GM18858 (cell line): ENCODE measurements at regions not wholly inside any gene's neighbourhood (a gene's known extent, or its start where the extent isn't known, plus 50 kb on each side); places are given as distances from the start of the nearest gene placed in this dataset.

Experiments used
- ATAC-seq: cut with Tn5 transposase; IDR thresholded peaks from one replicate; pipeline ENCODE4 v1.9.1; 2021; ENCODE audit not compliant: unreplicated experiment

DNA sequence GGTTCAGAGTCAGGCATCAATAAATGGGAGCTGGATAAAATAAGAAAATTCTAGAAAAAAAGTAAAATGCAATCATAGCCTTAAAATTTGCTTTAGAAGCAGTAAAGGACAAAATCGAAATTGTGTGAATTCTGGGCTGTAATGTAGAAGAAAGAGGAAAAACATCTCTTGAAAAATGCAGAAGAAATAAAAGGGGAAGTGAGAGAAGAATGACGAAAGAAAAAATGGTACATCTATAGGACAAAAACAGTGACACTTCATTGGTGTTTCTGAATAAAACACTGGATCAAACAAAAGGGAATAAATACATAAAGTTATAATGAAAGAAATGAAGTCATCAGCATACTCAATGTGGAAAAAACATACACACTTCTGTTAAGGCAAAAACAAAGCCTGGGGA, 642.3 kb downstream of the ACTL7B start:
- no peak for ATAC-seq

DNA sequence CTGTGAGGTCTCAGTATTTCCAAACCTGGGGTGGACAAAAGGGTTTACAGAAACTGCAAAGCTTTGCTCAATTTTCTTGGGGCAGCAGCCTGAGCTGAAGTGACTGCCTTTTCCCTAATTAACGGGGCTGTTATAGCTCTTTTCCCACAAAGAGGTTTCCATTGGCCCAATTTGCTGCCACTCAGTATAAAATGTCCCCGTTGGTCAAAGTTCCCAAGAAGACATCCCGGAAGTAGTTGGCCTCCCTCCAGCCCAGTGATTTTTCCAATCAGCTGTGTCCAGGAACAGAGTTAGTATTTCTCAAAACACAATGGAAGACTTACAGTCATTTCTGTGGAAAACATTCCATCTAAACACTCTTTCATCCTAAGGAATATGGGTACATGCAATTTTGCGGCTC, 643.6 kb downstream of the ACTL7B start:
- ATAC-seq: no peak

DNA sequence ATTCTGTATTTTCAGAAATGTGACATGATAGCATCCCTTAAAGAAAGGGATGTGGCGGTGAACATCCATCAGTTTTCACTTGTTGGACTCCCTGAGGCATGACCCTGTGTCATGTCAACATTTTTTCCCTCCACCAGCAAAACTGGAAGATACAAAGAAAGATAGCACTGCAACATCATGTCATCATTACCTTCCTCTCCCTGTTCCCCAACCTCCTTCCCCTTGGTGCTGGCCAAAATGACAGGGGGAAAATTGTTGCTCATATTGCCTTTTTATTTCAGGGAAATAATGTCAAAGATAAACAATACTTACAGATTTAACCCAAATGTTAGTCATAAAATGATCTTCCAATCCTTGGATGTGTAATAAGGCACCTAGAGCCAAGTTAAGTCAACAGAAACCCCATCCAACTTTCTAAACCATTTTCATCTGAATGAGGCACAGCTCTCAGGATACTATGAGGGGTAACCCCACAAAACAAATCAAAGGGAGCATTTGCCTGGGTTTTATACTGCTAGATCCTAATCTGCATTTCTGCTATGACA, 644.3 kb downstream of the ACTL7B start:
- no peak for ATAC-seq

DNA sequence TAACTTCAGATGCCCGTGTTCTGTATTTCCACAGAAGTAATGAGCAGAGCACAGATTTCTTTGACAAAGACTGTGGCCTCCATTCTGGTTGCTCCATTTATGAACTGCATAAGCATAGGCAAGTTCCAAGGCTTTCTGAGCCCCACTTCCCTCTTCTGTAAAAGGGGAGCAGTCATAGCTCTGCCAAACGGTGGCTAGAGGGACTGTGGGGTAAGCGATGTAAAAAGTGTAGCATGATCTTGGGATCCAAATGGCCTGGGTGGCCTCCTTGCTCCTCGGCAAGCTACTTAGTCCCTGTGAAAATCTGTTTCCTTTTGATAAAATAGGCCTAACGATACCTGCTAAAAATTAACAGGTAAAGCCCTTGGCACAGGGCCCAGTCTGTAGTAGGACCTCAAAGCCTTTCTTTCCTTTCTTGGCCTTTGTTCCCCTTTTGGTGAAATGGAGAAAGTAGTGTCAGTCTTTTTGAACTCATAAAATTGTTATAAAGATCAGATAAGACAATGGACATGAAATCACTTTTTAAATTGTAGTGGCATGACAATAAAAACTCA, 646.6 kb downstream of the ACTL7B start:
- ATAC-seq: no peak

DNA sequence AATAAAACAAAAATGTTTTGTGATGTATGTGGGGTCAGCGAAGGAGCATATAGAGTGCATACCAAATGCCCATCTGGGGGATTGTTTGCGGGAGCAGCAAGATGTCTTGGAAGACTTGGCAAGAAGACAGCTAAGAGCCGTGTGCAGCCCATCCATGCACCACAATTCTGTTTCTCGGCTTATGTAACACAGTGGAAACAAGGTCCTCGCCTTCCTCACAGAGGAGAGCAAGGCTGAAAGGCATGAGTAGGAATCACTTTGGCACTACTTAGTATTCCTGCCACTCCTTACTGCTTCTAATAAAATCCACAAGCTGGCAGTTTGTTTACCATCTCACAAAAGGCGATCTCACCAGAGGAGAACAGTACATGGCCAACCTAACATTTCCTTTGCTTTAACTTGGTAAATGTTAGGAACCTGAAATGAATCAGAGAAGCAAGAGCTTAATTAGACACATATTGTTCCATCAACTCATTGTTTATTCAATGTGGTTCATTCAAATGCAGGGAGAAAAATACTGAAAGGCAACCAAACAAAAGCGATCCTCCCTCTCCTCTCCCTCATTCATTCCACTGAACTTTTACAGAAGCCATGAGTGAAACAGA, 648.1 kb downstream of the ACTL7B start:
- ATAC-seq: no peak

DNA sequence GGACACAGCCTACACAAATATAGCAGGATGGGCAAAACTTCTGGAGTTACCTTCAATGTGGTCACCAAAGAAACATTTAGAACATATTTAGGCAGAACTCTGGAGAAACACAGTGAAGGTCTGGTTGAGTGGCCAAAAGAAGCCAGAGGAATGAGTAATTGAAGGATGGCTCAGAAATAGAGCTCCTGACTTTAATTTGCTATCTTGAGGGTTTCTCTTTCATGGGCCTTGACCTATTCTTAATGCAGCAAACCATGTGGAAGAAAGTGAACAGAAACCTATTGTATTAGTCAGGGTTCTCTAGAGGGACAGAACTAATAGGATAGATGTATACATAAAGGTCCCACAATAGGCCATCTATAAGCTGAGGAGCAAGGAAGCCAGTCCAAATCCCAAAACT, 650.5 kb downstream of the ACTL7B start:
- no peak for ATAC-seq

DNA sequence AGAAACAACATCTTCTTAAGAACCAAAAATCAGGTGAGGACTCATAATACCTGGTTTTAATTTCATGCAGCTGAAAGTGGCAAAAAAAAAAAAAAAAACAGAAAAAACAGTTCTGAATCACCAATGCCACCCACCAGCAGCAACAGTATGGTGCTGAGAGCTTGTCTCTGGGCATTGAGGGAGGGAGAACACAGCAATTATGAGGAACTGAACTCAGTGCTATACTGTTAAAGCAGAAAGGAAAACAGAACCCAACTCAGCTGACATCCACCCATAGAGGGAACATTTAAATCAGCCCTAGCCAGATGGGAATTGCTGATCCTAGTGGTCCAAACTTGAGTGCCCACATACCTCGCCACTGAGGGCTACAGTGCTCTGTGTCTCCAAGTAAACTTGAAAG, 657.9 kb downstream of the ACTL7B start:
- no peak for ATAC-seq

DNA sequence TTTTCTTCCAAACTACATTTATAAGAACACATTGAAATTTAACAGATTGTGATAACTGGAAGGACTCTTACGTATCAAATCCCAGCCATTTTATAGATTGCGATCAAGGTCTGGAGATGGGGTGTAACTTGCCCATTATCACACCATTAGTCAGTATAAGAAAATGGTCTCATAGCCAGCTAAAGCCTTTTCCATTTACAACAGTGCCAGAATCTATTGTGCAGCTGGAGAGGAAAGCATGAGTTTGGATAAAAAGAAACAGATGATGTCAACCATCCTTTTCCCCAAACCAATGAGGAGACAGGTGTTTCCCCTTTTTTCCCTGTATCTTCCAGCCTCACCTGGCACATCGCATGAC, 658.8 kb downstream of the ACTL7B start:
- no peak for ATAC-seq

DNA sequence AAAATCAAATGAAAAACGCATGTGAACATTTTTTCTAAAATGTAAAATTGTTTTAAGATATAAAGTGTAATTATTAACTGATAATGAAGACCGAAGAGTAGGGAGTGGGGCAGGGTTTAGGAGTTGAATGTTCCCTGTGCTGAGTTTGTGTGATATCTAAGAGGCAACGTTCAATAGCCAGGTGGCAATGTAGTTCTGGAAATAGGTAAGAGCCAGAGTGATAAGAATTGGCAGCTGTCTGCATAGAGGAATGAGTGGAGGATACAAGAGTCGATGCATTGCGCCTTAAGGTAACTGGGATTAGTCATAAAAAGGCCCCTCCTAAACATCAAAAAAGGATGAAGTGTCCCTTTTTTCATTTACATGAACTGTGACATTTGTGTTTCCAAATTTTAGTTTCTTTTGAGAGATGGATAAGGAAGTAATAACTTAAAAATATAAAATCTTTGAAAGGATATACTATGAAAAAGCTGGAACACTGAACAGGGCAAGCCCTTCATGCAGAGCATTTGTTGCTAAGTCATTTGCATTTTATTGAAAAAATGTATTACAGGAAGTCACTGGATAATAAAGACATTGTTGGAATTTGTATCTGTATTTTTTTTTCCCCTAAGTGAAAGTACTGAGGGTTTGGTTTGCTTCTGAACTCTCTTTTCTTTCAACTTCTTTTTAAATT, 659.3 kb downstream of the ACTL7B start:
- ATAC-seq: no peak

DNA sequence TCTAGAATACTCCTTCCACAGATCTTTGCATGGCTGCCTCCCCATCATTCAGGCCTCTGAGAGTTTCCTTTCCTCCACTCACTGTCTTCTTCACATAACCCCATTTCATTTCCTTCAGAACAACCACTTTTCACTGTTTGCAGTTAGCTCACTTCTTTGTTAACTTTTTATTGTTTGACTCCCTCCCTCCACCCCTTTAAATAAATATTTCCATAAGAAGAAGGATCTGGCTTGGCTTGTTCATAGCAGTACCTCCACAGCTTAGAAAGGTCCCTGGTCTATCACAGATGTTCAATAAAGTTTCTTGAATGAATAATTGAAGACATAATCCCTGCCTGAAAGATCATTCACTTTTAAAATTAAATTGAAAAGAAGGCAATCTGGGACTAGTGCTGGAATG, 661.6 kb downstream of the ACTL7B start:
- ATAC-seq: no peak

DNA sequence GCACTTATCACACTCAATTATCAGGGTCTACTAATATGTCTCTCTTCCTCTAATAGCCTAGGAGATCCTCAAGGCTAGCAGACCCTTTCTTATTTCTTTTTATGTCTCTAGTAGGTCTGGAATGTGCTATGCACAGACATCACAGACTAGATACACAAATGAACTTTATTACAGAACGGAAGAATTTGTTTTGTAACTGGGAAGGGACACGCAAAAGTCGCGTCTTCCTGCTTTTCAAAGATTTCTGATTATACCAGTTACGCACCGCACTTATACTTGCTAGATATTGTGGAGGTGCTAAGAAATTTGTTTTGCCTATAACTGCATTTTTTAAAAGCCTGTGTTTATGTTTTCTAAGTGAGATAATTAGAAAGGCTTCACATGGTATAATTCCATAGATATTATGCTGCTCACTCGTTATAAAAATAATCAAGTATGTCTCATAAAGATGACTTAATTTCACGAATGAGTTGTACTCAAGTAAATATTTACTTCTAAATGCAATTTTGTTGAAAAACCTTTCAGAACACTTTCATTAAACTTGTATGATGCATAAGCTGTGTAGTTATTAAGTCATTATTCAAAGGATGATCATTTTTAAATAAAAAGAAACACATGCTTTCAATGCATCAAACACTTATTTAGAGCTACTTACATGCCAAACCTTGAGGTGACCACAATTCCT, 662.6 kb downstream of the ACTL7B start:
- no peak for ATAC-seq

DNA sequence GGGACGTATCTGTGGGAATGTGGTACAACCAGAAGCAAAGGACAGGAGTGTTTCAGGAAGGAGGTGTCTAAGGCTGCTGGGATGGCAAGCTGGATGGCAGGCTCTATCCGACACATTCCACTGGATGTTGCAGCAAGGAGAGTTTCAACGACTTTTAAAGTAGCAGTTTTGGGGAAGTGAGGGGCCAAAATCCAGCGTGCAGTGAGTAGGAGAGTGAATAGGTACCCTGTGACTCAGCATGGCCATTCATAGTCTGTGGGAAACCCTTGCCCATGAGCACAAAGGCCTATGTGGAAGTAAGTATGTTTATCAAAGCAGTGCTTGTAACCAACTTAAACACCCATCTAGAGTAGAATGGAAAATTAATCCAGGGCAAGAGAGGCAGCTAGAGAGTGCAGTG, 664.7 kb downstream of the ACTL7B start:
- ATAC-seq: no peak

DNA sequence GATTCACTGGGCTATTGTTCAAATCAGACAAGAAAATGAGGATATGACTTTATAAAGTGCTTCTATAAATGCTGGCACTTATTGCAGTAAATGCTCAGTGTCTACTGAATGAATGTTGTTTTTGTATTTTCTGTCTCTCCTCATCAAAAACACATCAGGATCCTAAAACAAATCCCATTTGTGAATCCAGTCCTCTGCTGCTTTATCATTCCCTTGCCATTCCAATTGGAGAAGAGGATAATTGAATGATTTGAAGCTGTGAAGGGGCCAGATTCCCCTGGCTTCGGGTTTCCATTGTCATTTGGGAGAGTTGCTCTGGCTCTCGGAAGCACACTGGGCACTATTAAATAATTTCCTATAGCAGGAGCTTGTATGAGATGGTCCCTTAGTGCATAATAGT, 666.8 kb downstream of the ACTL7B start:
- no peak for ATAC-seq

DNA sequence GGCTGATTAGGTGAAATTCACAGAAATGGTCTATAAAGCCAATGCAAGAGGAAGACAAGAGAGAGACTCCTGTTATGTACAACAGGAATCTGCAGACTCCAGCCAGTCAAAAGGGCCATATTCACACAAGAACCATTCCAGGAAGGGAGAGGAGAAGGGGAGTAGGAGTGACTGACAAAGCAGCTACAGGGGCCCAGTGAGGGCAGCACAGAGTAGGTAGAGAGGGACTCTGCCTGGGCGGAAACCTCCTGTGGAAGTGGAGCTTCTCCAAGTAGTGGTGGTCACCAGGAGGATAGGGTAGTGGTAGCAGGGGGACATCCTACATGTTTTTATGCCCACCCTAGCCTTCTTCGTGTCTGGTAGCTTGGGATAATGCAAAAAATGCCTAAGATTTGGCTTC, 667.3 kb downstream of the ACTL7B start:
- no peak for ATAC-seq

DNA sequence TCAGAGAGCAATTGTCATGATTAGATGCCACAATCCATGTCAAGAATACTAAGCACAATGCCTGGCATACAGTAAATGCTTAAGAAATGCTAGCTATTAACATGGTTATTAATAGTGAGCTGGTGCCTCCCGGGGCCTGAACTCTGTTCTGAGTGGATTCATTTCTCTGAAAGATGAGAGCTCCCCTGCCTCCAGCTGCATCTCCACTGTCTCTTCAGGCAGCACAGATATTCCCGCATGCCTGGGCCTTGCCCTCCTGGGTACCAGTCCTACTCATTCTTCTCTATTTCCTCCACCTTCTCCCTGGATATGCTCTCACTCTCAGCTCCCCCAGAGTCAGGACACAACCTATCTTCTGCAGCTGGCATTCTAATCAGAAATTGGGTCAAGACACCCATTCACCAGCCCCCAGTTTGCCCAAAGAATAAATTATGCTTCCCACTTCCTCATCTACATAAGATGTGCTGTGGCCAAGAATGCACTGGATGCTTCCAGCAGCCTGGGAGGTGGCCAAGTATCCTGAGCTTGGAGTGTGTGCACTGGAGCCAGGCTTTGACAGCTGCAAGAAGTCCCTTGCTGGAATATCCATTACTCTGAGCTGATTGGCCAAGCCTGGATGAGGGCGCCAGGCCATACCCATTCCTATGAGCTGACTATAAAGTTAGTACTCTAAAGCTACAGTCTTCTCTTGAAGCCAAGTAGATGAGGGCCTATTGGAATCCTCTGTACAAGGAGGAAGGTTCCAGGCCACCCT, 669.0 kb downstream of the ACTL7B start:
- no peak for ATAC-seq

DNA sequence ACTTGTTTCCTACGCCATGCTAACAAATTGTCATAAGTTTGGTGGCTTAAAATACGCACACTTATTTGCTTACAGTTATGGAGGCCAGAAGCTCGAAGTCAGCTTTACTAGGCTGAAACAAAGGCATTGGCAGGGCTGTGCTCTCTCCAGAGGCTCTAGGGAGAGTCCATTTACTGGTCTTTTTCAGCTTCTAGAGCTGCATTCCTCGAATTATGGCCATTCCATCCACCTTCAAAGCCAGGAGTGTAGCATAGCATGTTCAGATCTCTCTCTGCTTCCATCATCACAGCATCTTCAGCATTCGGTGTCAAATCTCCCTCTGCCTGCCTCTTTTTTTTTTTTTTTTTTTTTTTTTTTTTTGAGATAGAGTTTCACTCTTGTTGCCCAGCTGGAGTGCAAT, 670.2 kb downstream of the ACTL7B start:
- no peak for ATAC-seq

DNA sequence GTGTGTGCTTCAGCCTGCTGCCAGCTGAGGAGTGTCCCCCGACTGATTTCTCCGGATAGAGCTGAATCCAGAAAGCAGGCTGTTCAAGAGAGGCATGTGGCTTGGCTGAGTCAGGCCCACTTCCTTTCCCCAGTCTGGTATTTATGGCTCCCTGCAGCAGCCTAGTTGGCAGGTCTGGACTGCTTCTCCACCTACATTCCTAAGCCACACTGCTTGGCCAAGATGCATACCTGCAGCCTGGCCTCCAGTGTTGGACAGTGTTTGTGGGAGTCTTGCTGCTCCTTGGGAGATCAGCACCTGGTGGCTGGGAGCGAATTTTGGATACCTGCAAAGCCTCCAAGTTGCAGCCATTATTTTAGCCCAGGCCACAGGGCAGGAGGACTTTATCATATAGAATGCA, 670.8 kb downstream of the ACTL7B start:
- no peak for ATAC-seq

DNA sequence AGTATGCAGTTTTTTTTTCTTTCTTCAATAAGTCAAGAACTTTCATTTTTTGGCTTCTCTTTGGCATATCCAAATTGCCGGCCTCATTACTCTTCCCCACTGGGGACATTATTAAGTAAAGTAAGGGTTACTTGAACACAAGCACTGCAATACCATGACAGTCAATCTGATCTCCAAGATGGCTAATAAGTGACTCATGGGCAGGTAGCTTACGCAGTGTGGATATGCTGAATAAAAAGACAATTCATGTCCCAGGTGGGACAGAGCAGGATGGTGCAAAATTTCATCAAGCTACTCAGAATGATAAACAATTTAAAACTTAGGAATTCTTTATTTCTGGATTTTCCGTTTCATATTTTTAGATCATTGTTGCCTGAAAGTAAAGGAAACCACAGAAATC, 671.8 kb downstream of the ACTL7B start:
- ATAC-seq: no peak

DNA sequence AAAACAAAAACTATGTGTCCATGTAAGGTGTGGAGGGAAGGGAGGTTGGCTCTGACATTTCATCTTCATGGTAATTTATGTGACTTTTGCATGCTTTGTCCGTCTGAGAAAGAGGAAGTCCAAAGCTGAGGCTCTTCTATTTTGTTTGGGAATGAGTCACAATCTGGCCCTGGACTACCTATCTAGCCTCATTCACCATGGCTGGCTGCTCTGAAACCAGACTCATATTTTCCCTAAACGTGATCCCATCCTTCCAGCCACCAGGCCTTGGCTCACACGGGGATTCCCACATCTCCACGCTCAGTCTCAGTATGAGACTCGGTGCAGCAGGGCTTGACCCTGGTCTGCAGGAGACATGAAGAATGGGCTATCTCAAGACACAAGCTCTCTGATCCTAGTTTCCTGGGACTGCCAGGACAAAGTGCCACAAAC, 672.8 kb downstream of the ACTL7B start:
- peak; percentile 83 for ATAC-seq

DNA sequence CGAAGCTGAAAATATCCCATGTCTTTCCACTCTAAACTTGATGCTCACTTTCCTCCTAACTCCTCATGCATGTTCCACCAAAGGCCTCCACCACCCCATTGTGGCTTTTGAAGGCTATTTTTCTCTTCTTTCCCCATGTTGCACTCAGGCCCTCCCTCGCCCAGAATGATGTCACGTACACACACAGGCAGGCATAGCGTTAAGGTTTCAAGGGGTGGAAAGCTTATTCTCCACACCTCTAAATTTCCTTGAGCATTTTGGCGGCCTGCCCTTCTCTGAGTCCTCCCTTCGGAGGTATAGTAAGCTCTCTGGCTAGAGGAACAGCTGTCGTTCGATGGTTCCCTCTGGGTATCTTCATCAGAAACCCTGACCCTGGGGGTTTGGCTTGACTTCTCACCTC, 673.5 kb downstream of the ACTL7B start:
- no peak for ATAC-seq

DNA sequence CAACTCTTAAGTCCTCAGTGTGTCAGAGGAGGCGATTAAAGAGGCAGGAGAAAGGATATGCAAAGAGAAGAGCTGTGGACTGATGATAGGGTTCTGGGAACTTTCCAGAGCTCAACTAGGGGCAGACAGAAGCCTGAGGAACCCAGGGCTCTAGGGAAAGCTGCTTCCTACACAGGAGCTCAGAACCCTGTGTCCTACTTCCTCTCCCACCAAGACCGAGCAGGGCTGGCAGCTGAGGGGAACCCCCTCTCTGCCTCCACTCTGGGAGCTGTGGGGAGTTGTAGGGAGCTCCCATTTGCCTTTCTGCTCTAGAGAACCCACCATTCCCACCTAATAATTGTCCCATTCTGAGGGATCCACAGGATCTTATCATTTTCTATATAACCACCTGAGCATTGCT, 674.3 kb downstream of the ACTL7B start:
- no peak for ATAC-seq
